Osteoblast (primary cell): ENCODE measurements at regions not wholly inside any gene's neighbourhood (a gene's known extent, or its start where the extent isn't known, plus 50 kb on each side); places are given as distances from the start of the nearest gene placed in this dataset.
A peak's percentile ranks its signal among the peaks of the same experiment; 100 is the strongest.
"Not testable (repeated sequence)": the region's sequence is repeated elsewhere in the genome, so short reads cannot be mapped to it uniquely, and the experiment has no call there.

Experiments used
- DNase-seq: peaks from one replicate; pipeline ENCODE4 v3.0.0; 2011; ENCODE audit warnings: low spot score, mixed read lengths; ENCODE audit not compliant: insufficient read length; ENCODE audit errors: missing footprints
- H2AFZ ChIP-seq: 2 replicates; pipeline ENCODE4 v1.6.0; 2011; ENCODE audit warnings: mild to moderate bottlenecking, low read length
- H3K27ac ChIP-seq: 2 replicates; pipeline ENCODE4 v1.5.1; 2011; ENCODE audit warnings: mild to moderate bottlenecking, low read depth, low read length, moderate library complexity
- H3K27me3 ChIP-seq: 2 replicates; pipeline ENCODE4 v1.6.0; 2012; ENCODE audit warnings: mild to moderate bottlenecking, control low read depth, inconsistent platforms, low read length, moderate library complexity; ENCODE audit not compliant: insufficient read depth
- H3K36me3 ChIP-seq: 2 replicates; pipeline ENCODE4 v1.5.1; 2011; ENCODE audit warnings: mild to moderate bottlenecking, low read length, control low read depth, moderate library complexity; ENCODE audit not compliant: insufficient read depth
- H3K4me1 ChIP-seq: 2 replicates; pipeline ENCODE4 v1.5.1; 2011; ENCODE audit warnings: mild to moderate bottlenecking, low read length, control low read depth, moderate library complexity; ENCODE audit not compliant: insufficient read depth
- H3K4me2 ChIP-seq: 2 replicates; pipeline ENCODE4 v1.6.0; 2011; ENCODE audit warnings: mild to moderate bottlenecking, low read length; ENCODE audit not compliant: insufficient read depth
- H3K4me3 ChIP-seq: fragments of 200-600 bp; sonication (generic); 3 replicates; pipeline ENCODE4 v1.5.1; 2012; ENCODE audit warnings: mild to moderate bottlenecking, low read length, inconsistent platforms; ENCODE audit not compliant: insufficient read depth
- H3K79me2 ChIP-seq: 2 replicates; pipeline ENCODE4 v1.6.0; 2012; ENCODE audit warnings: mild to moderate bottlenecking, low read length, control low read depth, inconsistent platforms; ENCODE audit not compliant: insufficient read depth
- H3K9me3 ChIP-seq: 2 replicates; pipeline ENCODE4 v1.5.1; 2011; ENCODE audit warnings: low read depth, low read length, control low read depth
- H4K20me1 ChIP-seq: 2 replicates; pipeline ENCODE4 v1.6.0; 2012; ENCODE audit warnings: mild to moderate bottlenecking, low read length, control low read depth; ENCODE audit not compliant: insufficient read depth
- TF ChIP-seq, protein P1 (sequence below): IDR thresholded peaks from 2 replicates; pipeline ENCODE4 v1.5.1; 2011; ENCODE audit warnings: mild to moderate bottlenecking, low read depth, low read length, moderate library complexity; ENCODE audit errors: extremely low read depth

DNA sequence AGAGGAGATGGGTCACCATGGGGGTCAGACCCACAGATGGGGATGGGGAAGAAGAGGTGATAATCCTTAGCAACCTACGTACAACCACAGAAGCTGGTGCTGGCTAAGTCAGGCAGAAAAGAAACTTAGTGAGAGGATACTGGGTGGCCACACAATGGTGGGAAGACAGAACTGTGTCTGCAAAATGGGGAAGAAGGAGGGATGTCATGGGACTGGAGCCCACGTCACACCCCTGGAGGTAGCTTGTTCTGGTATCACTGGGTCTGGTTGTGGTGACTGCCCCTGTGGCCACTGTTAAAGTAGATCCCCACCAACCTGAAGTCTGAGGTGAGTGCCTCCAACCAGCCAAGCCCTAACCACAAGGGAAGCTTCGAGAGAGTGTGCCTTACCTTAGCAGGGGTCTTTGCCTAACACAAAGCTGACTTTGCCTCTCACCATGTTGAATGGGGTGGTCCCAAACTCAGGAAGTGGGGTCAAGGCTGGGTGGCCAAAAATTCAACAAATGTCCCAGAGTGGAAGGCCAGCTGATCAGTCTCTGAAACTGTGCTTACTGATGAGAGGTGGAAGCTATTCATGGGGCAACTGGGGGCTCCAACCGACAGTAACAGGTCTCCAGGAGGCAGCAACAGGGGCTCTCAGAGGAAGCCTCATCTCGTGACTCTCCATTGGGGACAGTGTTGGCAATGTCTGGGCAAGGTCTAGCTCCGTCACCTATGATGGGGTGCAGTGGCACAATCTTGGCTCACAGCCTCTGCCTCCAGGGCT lies 64.8 kb upstream of the SLC1A4 start:
- Histone ChIP-seq H3K4me1 (no peaks in the 10 kb centered on the region), H3K36me3 (no peaks in the 10 kb centered on the region), H3K4me3 (no peak overlapping the region), H4K20me1 (no peaks in the 10 kb centered on the region), H3K79me2 (no peaks in the 10 kb centered on the region), H3K27ac (no peak overlapping the region), H2AFZ (no peak overlapping the region), H3K9me3 (no peaks in the 10 kb centered on the region), H3K4me2 (no peak overlapping the region), H3K27me3 (peaks cover 9% of the 10 kb centered on the region)
- TF ChIP-seq, protein P1, sequence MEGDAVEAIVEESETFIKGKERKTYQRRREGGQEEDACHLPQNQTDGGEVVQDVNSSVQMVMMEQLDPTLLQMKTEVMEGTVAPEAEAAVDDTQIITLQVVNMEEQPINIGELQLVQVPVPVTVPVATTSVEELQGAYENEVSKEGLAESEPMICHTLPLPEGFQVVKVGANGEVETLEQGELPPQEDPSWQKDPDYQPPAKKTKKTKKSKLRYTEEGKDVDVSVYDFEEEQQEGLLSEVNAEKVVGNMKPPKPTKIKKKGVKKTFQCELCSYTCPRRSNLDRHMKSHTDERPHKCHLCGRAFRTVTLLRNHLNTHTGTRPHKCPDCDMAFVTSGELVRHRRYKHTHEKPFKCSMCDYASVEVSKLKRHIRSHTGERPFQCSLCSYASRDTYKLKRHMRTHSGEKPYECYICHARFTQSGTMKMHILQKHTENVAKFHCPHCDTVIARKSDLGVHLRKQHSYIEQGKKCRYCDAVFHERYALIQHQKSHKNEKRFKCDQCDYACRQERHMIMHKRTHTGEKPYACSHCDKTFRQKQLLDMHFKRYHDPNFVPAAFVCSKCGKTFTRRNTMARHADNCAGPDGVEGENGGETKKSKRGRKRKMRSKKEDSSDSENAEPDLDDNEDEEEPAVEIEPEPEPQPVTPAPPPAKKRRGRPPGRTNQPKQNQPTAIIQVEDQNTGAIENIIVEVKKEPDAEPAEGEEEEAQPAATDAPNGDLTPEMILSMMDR: no peak
- peak; percentile 19 for DNase-seq

DNA sequence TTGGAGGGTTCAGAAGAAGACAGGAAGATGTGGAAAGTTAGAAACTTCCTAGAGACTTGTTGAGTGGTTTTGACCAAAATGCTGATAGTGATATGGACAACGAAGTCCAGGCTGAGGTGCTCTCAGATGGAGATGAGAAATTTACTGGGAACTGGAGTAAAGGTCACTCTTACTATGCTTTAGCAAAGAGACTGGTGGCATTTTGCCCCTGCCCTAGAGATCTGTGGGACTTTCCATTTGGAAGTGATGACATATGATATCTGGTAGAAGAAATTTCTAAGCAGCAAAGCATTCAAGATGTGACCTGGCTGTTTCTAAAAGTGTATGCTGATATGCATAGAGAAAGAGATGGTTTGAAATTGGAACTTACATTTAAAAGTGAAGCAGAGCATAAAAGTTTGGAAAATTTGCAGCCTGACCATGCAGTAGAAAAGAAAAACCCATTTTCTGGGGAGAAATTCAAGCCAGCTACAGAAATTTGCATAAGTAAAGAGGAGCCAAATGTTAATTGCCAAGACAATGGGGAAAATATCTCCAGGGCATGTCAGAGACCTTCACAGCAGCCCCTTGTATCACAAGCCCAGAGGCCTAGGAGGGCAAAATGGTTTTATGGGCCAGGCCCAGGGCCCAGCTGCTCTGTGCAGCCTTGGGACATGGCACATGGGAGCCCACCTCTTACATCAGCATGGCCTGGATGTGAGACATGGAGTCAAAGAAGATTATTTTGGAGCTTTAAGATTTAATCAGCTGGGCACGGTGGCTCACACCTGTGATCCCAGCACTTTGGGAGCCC lies 63.1 kb upstream of the SLC1A4 start:
- not testable (repeated sequence) for H3K4me2 ChIP-seq, H3K4me3 ChIP-seq, DNase-seq, H3K9me3 ChIP-seq, H3K27ac ChIP-seq, H2AFZ ChIP-seq, H3K79me2 ChIP-seq, H4K20me1 ChIP-seq, H3K4me1 ChIP-seq, H3K36me3 ChIP-seq
- peaks cover 19% of the 10 kb centered on the region for H3K27me3 ChIP-seq

DNA sequence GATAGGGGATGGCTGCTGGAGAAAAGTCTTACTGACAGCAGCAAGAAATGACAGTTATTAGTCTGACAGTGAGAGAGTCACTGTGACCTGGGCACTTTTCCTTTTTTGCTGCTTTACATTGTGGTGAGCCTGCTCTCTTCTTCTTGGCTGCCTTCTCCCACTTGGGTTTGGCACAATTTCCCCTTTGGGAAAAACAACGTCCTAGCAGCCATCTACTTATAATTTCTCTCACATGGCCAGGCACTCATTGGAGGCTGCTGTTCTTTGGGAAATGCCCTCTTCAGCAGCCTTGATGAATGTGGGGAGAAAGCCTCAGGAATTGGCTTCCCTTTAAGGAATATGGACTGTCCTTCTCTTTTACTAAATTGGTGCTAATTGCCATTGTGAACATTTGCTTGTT lies 60.4 kb upstream of the SLC1A4 start:
- no peak overlapping the region for H2AFZ ChIP-seq

DNA sequence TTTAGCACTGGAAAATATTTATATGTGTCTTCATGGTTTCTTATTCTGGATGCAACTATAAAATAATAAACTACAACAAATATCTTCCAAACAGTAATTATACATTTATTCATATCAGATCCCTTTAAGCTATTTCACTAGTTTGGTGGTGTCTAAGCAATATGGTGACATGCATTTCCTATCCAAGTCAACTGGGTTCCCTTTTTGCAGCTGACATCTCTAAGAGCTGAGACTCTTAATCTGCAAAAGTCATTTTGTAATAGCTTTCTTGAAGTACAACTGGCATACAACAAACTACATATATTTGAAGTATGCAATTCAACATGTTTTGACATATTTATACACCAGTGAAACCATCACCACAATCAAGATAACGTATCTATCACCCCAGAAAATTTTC lies 59.9 kb upstream of the SLC1A4 start:
- H3K4me1 ChIP-seq: no peaks in the 10 kb centered on the region
- no peak overlapping the region for H2AFZ ChIP-seq
- H3K27ac ChIP-seq: no peak overlapping the region
- DNase-seq: no peak
- H3K27me3 ChIP-seq: peaks cover 23% of the 10 kb centered on the region
- TF ChIP-seq, protein P1: no peak
- no peaks in the 10 kb centered on the region for H3K79me2 ChIP-seq
- no peaks in the 10 kb centered on the region for H3K9me3 ChIP-seq
- H3K36me3 ChIP-seq: no peaks in the 10 kb centered on the region
- no peaks in the 10 kb centered on the region for H4K20me1 ChIP-seq
- no peak overlapping the region for H3K4me3 ChIP-seq
- H3K4me2 ChIP-seq: no peak overlapping the region

More for the DNA sequence above, 60.4 kb upstream of the SLC1A4 start:
- H4K20me1 ChIP-seq: no peaks in the 10 kb centered on the region
- H3K4me3 ChIP-seq: no peak overlapping the region
- no peaks in the 10 kb centered on the region for H3K79me2 ChIP-seq
- H3K27me3 ChIP-seq: peaks cover 26% of the 10 kb centered on the region
- H3K4me2 ChIP-seq: no peak overlapping the region
- no peaks in the 10 kb centered on the region for H3K36me3 ChIP-seq
- no peak overlapping the region for H3K27ac ChIP-seq
- TF ChIP-seq, protein P1: no peak
- DNase-seq: no peak
- H3K9me3 ChIP-seq: no peaks in the 10 kb centered on the region
- no peaks in the 10 kb centered on the region for H3K4me1 ChIP-seq
